Lower leg skin (tissue), 4 donors: ENCODE measurements at regions not wholly inside any gene's neighbourhood (a gene's known extent, or its start where the extent isn't known, plus 50 kb on each side); places are given as distances from the start of the nearest gene placed in this dataset.
"Not testable (repeated sequence)": the region's sequence is repeated elsewhere in the genome, so short reads cannot be mapped to it uniquely, and the experiment has no call there.

Source experiments
- DNase-seq, 2 donors: peaks; one replicate each; pipeline ENCODE4 v3.0.0-alpha.2; 2019; ENCODE audit warnings: low spot score in 2 of 2
- H3K4me3 ChIP-seq: fragments of 200-600 bp; sonication (generic); 2 replicates; pipeline ENCODE4 v1.5.1; 2017; ENCODE audit warnings: mild to moderate bottlenecking, low read depth; ENCODE audit not compliant: poor library complexity, severe bottlenecking
- POLR2A ChIP-seq, 2 donors: fragments of 450-650 bp; IDR thresholded peaks; one replicate each; pipeline ENCODE4 v1.6.1; 2016 to 2017; ENCODE audit warnings: antibody characterized with exemption in 2 of 2, mild to moderate bottlenecking in 1 of 2, moderate library complexity in 1 of 2
- WGBS, 2 donors: methylation state at CpG; one replicate each; pipeline ENCODE4 v1.1.5; 2018; 5-methylcytosine and 5-hydroxymethylcytosine counted together
- intact Hi-C: fragments of 100-400 bp; cut with DNase I; formaldehyde crosslinking; loops from one replicate; pipeline ENCODE4 v1.15.0; 2023; ENCODE audit warnings: low total_unique reads
- TF ChIP-seq, protein P1 (sequence below), 3 donors: fragments of 450-650 bp; IDR thresholded peaks; one replicate each; pipeline ENCODE4 v1.5.1; 2016; ENCODE audit warnings: antibody characterized with exemption in 3 of 3, mild to moderate bottlenecking in 3 of 3, moderate library complexity in 2 of 3

DNA sequence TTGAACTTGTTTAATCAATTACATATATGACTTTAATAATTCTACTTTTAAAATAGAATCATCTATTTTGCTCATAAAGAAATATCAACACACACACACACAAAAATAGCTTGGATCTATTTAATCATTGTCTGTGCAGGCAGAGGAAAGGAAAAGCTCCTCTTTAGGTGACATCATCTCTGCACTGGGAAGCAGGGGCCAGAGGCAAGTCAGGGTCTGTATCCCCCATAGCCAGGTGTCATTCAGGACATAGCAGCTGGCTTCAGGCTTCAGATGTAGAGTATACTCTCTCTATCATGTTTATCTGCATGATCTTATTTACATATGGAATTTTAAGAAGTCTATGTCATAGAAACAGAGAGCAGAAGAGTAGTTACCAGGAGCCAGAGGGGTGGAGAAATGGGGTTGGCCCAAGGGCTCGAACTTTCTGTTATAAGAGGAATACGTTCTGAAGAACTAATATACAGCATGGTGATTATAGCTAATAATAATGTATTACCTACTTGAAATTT lies 110.4 kb upstream of the LDB2 start:
- intact Hi-C loops = no loop called here

DNA sequence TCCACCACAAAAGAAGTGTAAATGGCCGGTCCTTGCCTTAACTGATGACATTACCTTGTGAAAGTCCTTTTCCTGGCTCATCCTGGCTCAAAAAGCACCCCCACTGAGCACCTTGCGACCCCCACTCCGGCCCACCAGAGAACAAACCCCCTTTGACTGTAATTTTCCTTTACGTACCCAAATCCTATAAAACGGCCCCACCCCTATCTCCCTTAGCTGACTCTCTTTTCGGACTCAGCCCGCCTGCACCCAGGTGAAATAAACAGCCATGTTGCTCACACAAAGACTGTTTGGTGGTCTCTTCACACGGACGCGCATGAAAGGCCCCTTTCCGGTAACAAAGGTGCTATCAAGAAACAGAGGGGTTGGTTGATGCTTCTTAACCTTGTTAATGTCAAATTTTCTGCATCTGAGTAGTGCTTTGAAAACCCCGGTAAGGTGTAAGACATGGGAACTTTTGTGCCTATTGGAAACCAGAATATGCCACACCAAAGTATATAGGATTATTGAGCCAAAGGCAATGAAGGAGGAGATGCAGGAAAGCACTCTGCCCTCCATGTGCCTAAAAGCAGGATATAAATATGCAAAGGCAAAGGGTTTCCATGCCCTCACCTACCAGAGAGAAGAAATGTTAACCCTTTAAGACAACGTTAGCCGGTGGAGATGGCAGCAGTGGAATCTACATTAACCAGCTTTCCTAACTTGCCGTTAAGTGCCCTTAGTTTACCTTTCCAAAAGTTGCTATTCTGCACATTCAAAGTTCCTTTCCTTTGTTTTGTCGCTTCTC lies 105.4 kb upstream of the LDB2 start:
- DNase-seq, intact Hi-C loops, H3K4me3 ChIP-seq: not testable (repeated sequence)
- 83 to 87% methylated on average over 16 of the region's 16 CpGs for WGBS, 2 donors

More for the DNA sequence above, 110.4 kb upstream of the LDB2 start:
- H3K4me3 ChIP-seq = no peak overlapping the region
- DNase-seq = peak in 1 of 2 donors; percentile 3
- WGBS, 2 donors = 63 to 75% methylated on average over 2 of the region's 2 CpGs
- no peak for TF ChIP-seq POLR2A (IDR thresholded peaks at IDR 0.05)
- TF ChIP-seq, protein P1, sequence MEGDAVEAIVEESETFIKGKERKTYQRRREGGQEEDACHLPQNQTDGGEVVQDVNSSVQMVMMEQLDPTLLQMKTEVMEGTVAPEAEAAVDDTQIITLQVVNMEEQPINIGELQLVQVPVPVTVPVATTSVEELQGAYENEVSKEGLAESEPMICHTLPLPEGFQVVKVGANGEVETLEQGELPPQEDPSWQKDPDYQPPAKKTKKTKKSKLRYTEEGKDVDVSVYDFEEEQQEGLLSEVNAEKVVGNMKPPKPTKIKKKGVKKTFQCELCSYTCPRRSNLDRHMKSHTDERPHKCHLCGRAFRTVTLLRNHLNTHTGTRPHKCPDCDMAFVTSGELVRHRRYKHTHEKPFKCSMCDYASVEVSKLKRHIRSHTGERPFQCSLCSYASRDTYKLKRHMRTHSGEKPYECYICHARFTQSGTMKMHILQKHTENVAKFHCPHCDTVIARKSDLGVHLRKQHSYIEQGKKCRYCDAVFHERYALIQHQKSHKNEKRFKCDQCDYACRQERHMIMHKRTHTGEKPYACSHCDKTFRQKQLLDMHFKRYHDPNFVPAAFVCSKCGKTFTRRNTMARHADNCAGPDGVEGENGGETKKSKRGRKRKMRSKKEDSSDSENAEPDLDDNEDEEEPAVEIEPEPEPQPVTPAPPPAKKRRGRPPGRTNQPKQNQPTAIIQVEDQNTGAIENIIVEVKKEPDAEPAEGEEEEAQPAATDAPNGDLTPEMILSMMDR (IDR thresholded peaks at IDR 0.05) = no peak

GRCh38 chr4:16995451-16995850 lies 97.0 kb upstream of the LDB2 start:
- DNase-seq = no peak
- 45 to 47% methylated on average over 1 of the region's 1 CpG for WGBS, 2 donors
- no peak overlapping the region for H3K4me3 ChIP-seq
- intact Hi-C loops = no loop called here
- TF ChIP-seq POLR2A (IDR thresholded peaks at IDR 0.05) = no peak
- TF ChIP-seq, protein P1 (IDR thresholded peaks at IDR 0.05) = no peak

DNA sequence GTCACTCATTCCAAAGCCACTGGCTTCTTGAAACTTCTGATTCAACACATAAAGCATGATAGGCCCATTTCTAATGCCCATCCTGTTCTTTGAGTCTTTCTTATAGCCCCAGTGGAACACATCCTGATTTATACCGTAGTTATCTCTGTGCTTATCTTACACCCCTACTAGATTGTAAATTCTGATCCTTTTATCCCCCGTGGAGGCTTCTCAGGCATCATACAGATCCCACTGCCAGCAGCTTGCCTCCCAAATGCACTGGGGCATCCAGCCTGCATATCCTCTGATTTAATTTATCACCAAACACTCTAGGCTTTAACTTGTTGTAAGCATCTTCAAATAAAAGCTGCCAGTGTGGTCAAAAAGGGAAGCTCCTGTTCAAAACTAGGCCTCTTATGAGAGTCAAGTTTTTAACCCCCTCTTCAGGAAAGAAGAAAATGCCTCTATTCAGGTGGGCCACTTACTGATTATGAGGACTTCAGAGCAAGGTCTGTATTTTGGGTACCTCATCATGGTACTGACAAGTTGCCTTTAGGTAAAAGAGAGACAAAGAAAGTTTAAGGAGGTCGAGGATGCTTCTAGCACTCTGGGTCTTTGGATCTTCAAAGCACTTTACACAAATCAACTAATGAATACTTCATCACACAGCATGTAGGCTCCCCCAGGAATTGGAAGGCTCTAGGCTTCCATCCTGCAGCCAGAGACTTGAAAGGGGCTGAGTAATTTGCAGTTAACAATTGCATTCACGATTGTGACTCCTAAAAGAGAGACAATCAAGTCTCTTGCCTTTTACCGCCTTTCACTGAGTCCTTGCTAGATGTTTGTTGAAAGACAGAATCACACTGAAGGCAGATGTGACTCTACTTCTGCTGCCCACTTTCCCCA lies 95.8 kb upstream of the LDB2 start:
- WGBS, 2 donors = 70 to 81% methylated on average over 5 of the region's 5 CpGs
- no peak for TF ChIP-seq POLR2A (IDR thresholded peaks at IDR 0.05)
- TF ChIP-seq, protein P1 (IDR thresholded peaks at IDR 0.05) = no peak
- H3K4me3 ChIP-seq = no peak overlapping the region
- intact Hi-C loops = no loop called here
- no peak for DNase-seq

GRCh38 chr4:16992566-16993225 lies 94.3 kb upstream of the LDB2 start:
- TF ChIP-seq, protein P1 (IDR thresholded peaks at IDR 0.05) = no peak
- no peak for TF ChIP-seq POLR2A (IDR thresholded peaks at IDR 0.05)
- WGBS, 2 donors = 59 to 63% methylated on average over 5 of the region's 5 CpGs
- no peak overlapping the region for H3K4me3 ChIP-seq
- intact Hi-C loops = no loop called here
- DNase-seq = no peak
